Vagina (tissue), 2 donors: ENCODE measurements at regions not wholly inside any gene's neighbourhood (a gene's known extent, or its start where the extent isn't known, plus 50 kb on each side); places are given as distances from the start of the nearest gene placed in this dataset.

Source experiments
- DNase-seq, 2 donors: peaks; one replicate each; pipeline ENCODE4 v3.0.0-alpha.2; 2017; ENCODE audit errors: extremely low spot score in 2 of 2
- H3K27ac ChIP-seq: fragments of 200-600 bp; sonication (generic); one replicate; pipeline ENCODE4 v1.5.1; 2019
- H3K27me3 ChIP-seq: fragments of 200-600 bp; sonication (generic); one replicate; pipeline ENCODE4 v1.5.1; 2019
- H3K36me3 ChIP-seq, 2 donors: fragments of 200-600 bp; sonication (generic); one replicate each; pipeline ENCODE4 v1.5.1; 2017 to 2019
- H3K4me1 ChIP-seq: fragments of 200-600 bp; sonication (generic); one replicate; pipeline ENCODE4 v1.5.1; 2019
- H3K4me3 ChIP-seq, 2 donors: fragments of 200-600 bp; sonication (generic); 1 replicate in 1 of 2; 2 replicates in 1 of 2; pipeline ENCODE4 v1.5.1; 2016 to 2019
- H3K9me3 ChIP-seq: fragments of 200-600 bp; sonication (generic); one replicate; pipeline ENCODE4 v1.5.1; 2019
- CTCF ChIP-seq, 3 experiments: fragments of 450-650 bp in 2 of 3; fragments of 200-600 bp in 1 of 3; sonication (generic) in 1 of 3; IDR thresholded peaks; one replicate each; pipeline ENCODE4 v1.5.1; 2017 to 2019; ENCODE audit warnings: antibody characterized with exemption in 3 of 3, mild to moderate bottlenecking in 2 of 3, moderate library complexity in 2 of 3
- POLR2A ChIP-seq, 2 donors: fragments of 450-650 bp; IDR thresholded peaks; one replicate each; pipeline ENCODE4 v1.6.1; 2017; ENCODE audit warnings: antibody characterized with exemption in 2 of 2, mild to moderate bottlenecking in 2 of 2, moderate library complexity in 2 of 2
- POLR2AphosphoS5 ChIP-seq, 2 donors: sonication (generic); formaldehyde crosslinking; IDR thresholded peaks; one replicate each; pipeline ENCODE4 v1.9.0; 2017; ENCODE audit warnings: antibody characterized with exemption in 2 of 2, mild to moderate bottlenecking in 2 of 2, low read depth in 1 of 2; ENCODE audit not compliant: insufficient read depth in 1 of 2
- intact Hi-C: fragments of 100-400 bp; cut with DNase I; formaldehyde crosslinking; loops from one replicate; pipeline ENCODE4 v1.15.1; 2023

GRCh38 chr9:104416470-104416869, 87.6 kb upstream of the OR13F1 start:
- Histone ChIP-seq H3K4me1 (no peaks in the 10 kb centered on the region), H3K9me3 (no peaks in the 10 kb centered on the region), H3K27ac (no peak overlapping the region), H3K36me3 (no peaks in the 10 kb centered on the region), H3K4me3 (no peak overlapping the region), H3K27me3 (no peaks in the 10 kb centered on the region)
- TF ChIP-seq CTCF (IDR thresholded peaks at IDR 0.05) = no peak
- TF ChIP-seq POLR2AphosphoS5 (IDR thresholded peaks at IDR 0.05; ENCODE audit: insufficient read depth in 1 of 2, low read depth in 1 of 2) = no peak
- TF ChIP-seq POLR2A (IDR thresholded peaks at IDR 0.05) = no peak
- intact Hi-C loops = no loop called here
- DNase-seq = no peak

- no peak for DNase-seq
- intact Hi-C loops = no loop called here
- no peaks in the 10 kb centered on the region for H3K36me3 ChIP-seq
- TF ChIP-seq CTCF (IDR thresholded peaks at IDR 0.05) (no peak), POLR2AphosphoS5 (IDR thresholded peaks at IDR 0.05; ENCODE audit: insufficient read depth in 1 of 2, low read depth in 1 of 2) (no peak), POLR2A (IDR thresholded peaks at IDR 0.05) (no peak)
- H3K4me3 ChIP-seq = no peak overlapping the region
- no peaks in the 10 kb centered on the region for H3K27me3 ChIP-seq
- no peak overlapping the region for H3K27ac ChIP-seq
- no peaks in the 10 kb centered on the region for H3K9me3 ChIP-seq
- H3K4me1 ChIP-seq = no peaks in the 10 kb centered on the region
Observed at GRCh38 chr9:104417296-104417695, 86.8 kb upstream of the OR13F1 start.

- Histone ChIP-seq H3K36me3 (no peaks in the 10 kb centered on the region), H3K27me3 (no peaks in the 10 kb centered on the region), H3K27ac (no peak overlapping the region), H3K9me3 (no peaks in the 10 kb centered on the region), H3K4me1 (no peaks in the 10 kb centered on the region), H3K4me3 (no peak overlapping the region)
- TF ChIP-seq POLR2A (IDR thresholded peaks at IDR 0.05) = no peak
- TF ChIP-seq CTCF (IDR thresholded peaks at IDR 0.05) = no peak
- TF ChIP-seq POLR2AphosphoS5 (IDR thresholded peaks at IDR 0.05; ENCODE audit: insufficient read depth in 1 of 2, low read depth in 1 of 2) = no peak
- DNase-seq = no peak
- intact Hi-C loops = no loop called here
Observed at GRCh38 chr9:104429031-104429546, 75.0 kb upstream of the OR13F1 start.

DNA sequence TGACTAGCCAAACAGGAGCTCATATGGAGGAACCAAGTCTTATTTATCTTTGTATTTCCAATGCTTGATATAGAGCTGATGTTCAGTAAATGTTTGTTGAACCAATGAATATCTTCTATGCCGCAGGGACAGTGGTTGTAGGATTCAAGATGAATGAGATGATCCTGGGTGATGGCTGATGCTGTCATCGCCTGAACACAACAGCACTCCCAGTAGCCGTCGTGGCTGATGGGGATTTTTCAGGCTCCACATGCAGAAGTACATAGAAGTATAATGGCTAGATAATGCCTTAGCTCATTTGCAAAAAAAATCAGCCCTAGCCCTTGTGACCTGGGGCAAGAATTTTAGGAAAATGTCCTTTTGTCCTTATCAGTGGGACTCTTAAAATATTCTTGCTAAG, 69.0 kb upstream of the OR13F1 start:
- H3K9me3 ChIP-seq = no peaks in the 10 kb centered on the region
- no peaks in the 10 kb centered on the region for H3K27me3 ChIP-seq
- TF ChIP-seq POLR2AphosphoS5 (IDR thresholded peaks at IDR 0.05; ENCODE audit: insufficient read depth in 1 of 2, low read depth in 1 of 2) (no peak), POLR2A (IDR thresholded peaks at IDR 0.05) (no peak), CTCF (IDR thresholded peaks at IDR 0.05) (no peak)
- H3K36me3 ChIP-seq = no peaks in the 10 kb centered on the region
- DNase-seq = no peak
- H3K4me3 ChIP-seq = no peak overlapping the region
- no peaks in the 10 kb centered on the region for H3K4me1 ChIP-seq
- no peak overlapping the region for H3K27ac ChIP-seq
- intact Hi-C loops = no loop called here

DNA sequence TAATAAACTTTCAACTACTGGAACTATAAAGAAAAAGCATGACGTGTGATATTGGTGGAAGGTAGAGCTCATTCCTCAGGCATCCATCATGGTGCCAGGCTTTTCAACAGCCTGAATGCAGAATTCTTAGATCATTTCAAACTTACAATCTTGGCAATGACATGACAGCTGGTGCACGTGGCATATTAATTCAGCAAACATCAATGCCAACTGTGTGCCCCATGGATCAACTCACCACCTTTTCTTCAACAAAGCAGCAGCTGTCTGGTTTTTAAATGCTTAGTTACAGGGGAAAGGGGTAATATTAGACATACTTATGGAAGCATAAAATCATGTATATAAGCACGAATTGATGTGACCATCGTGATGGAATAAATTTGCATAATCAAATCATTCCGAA, 56.0 kb upstream of the OR13F1 start:
- intact Hi-C loops = no loop called here
- no peak overlapping the region for H3K4me3 ChIP-seq
- H3K27ac ChIP-seq = no peak overlapping the region
- TF ChIP-seq POLR2A (IDR thresholded peaks at IDR 0.05) (no peak), CTCF (IDR thresholded peaks at IDR 0.05) (no peak), POLR2AphosphoS5 (IDR thresholded peaks at IDR 0.05; ENCODE audit: insufficient read depth in 1 of 2, low read depth in 1 of 2) (no peak)
- H3K4me1 ChIP-seq = no peaks in the 10 kb centered on the region
- H3K36me3 ChIP-seq = no peaks in the 10 kb centered on the region
- H3K27me3 ChIP-seq = no peaks in the 10 kb centered on the region
- no peak for DNase-seq
- H3K9me3 ChIP-seq = no peaks in the 10 kb centered on the region
